Subcutaneous abdominal adipose tissue (tissue), 5 donors: ENCODE measurements at regions not wholly inside any gene's neighbourhood (a gene's known extent, or its start where the extent isn't known, plus 50 kb on each side); places are given as distances from the start of the nearest gene placed in this dataset.

Experiments used
- H3K27ac ChIP-seq: one replicate; pipeline ENCODE4 v1.7.0; 2013; ENCODE audit warnings: low read depth, mild to moderate bottlenecking, inconsistent platforms, low read length, moderate library complexity
- H3K27me3 ChIP-seq, 5 donors: one replicate each; pipeline ENCODE4 v1.7.0; 2013; ENCODE audit warnings: low read length in 5 of 5, inconsistent platforms in 1 of 5; ENCODE audit not compliant: control insufficient read depth in 5 of 5, insufficient read depth in 4 of 5
- H3K36me3 ChIP-seq, 5 donors: one replicate each; pipeline ENCODE4 v1.7.0; 2013; ENCODE audit warnings: low read length in 5 of 5; ENCODE audit not compliant: control insufficient read depth in 5 of 5, insufficient read depth in 5 of 5
- H3K4me1 ChIP-seq, 5 donors: one replicate each; pipeline ENCODE4 v1.7.0; 2013; ENCODE audit warnings: low read length in 5 of 5, mild to moderate bottlenecking in 3 of 5, moderate library complexity in 1 of 5; ENCODE audit not compliant: control insufficient read depth in 5 of 5, insufficient read depth in 5 of 5
- H3K4me3 ChIP-seq, 5 donors: one replicate each; pipeline ENCODE4 v1.7.0; 2013; ENCODE audit warnings: low read length in 5 of 5, low read depth in 1 of 5
- H3K9ac ChIP-seq, 5 donors: one replicate each; pipeline ENCODE4 v1.7.0; 2013; ENCODE audit warnings: low read length in 5 of 5, mild to moderate bottlenecking in 4 of 5, moderate library complexity in 3 of 5
- H3K9me3 ChIP-seq, 5 donors: one replicate each; pipeline ENCODE4 v1.7.0; 2013; ENCODE audit warnings: low read length in 5 of 5; ENCODE audit not compliant: control insufficient read depth in 5 of 5
- donor health status: healthy.
- donor health status: healthy.
- donor health status: healthy.
- donor health status: healthy.
- donor health status: healthy.

DNA sequence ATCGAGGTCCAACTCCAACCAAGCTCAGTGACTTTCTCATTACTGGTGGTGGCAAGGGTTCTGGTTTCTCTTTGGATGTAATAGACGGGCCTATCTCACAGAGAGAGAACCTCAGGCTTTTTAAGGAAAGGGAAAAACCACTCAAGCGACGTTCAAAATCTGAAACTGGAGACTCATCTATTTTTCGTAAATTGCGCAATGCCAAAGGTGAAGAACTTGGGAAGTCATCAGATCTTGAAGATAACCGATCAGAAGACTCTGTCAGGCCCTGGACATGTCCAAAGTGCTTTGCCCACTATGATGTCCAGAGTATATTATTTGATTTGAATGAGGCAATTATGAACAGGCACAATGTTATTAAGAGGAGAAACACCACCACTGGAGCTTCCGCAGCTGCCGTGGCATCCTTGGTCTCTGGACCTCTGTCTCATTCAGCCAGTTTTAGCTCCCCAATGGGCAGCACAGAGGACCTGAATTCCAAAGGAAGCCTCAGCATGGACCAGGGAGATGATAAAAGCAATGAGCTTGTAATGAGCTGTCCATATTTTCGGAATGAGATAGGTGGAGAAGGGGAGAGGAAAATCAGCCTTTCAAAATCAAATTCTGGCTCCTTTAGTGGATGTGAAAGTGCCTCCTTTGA lies 343.5 kb upstream of the RGS6 start:
- Histone ChIP-seq H3K36me3 (no peaks in the 10 kb centered on the region), H3K4me3 (no peak overlapping the region), H3K27ac (no peak overlapping the region), H3K27me3 (no peaks in the 10 kb centered on the region), H3K9ac (no peak overlapping the region), H3K9me3 (no peaks in the 10 kb centered on the region), H3K4me1 (peaks cover 0 to 9% (median 7%) of the 10 kb centered on the region in 5 donors)

DNA sequence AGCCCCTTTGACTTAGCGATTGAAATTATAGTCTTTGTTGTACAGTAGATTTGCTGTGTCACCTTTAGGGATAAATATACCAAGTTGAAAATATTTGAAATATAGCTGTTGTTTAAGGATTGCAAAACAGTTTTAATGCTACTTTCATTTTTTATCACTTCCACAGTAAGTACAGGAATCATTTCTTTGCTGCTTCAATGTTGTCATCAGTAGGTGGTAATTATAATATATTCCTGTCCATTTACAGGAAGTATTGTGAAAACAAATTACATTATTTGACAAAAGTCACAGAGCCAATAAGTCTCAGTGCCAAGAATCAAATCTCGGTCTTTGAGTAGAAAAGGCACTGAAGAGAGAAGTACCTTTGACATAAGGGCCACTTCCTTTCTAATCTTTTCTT lies 342.6 kb upstream of the RGS6 start:
- no peak overlapping the region for H3K27ac ChIP-seq
- H3K27me3 ChIP-seq: no peaks in the 10 kb centered on the region
- no peaks in the 10 kb centered on the region for H3K36me3 ChIP-seq
- no peak overlapping the region for H3K4me3 ChIP-seq
- H3K9ac ChIP-seq: no peak overlapping the region
- peaks cover 0 to 9% (median 7%) of the 10 kb centered on the region in 5 donors for H3K4me1 ChIP-seq
- H3K9me3 ChIP-seq: no peaks in the 10 kb centered on the region

DNA sequence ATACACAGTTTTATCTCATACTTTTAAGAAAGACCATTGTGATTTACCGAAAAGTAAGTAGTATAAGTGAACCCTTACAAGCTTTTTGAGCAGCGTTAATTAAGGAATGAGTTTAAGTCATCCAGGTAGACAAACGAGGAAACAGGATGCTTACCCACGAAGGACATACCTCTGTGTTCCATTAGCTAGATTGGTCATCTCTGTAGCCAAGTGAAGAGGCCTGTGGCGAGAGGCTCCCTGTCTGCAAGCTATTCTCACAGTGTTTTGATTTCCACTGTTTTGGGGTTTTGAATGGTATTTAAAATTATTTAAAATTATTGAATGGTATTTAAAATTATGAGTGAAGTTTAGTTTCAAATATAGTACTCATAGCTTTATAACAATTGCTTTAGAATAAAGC lies 342.1 kb upstream of the RGS6 start:
- no peaks in the 10 kb centered on the region for H3K9me3 ChIP-seq
- H3K9ac ChIP-seq: no peak overlapping the region
- H3K4me1 ChIP-seq: peaks cover 0 to 9% (median 7%) of the 10 kb centered on the region in 5 donors
- H3K36me3 ChIP-seq: no peaks in the 10 kb centered on the region
- no peak overlapping the region for H3K4me3 ChIP-seq
- no peak overlapping the region for H3K27ac ChIP-seq
- H3K27me3 ChIP-seq: no peaks in the 10 kb centered on the region

DNA sequence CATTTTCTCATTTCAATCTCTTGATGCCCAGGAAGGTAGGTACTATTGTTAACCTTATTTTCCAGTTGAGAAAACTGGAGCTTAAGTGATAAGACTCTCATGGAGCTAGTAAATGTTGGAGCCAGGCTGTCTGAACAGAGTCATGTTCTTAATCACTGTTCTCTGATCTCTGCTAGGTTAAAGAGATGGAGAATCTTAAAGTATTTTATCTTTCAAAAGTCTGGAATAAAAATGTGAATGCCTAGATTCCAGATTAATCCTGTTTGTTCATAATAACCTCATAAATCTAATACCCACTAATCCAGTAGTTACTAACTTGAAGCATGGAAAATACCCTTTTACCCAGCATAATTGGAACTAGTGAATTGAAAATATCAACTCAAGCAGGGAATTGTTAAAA lies 341.0 kb upstream of the RGS6 start:
- H3K9ac ChIP-seq: no peak overlapping the region
- no peak overlapping the region for H3K27ac ChIP-seq
- no peaks in the 10 kb centered on the region for H3K27me3 ChIP-seq
- H3K9me3 ChIP-seq: no peaks in the 10 kb centered on the region
- H3K4me1 ChIP-seq: peaks cover 0 to 5% (median 4%) of the 10 kb centered on the region in 5 donors
- H3K36me3 ChIP-seq: no peaks in the 10 kb centered on the region
- no peak overlapping the region for H3K4me3 ChIP-seq

DNA sequence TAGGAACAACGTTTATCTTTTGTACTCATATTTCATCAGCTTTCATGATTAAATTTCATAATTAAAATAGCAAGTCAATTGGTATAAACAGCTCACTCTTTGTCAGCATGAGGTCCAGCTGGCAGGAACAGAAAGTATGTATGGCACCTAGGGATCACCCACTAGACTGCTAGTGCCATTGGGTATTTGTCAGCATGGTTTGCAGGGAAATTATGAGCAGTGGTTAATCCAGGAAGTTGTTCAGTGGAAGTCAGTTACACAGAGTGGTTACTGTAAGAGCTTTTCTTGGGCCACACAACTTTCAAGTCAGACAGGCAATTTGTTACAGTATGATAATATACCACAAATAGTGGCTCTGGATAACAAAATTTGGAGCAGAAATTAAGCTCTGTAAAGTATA lies 340.3 kb upstream of the RGS6 start:
- no peaks in the 10 kb centered on the region for H3K4me1 ChIP-seq
- H3K4me3 ChIP-seq: no peak overlapping the region
- H3K9me3 ChIP-seq: no peaks in the 10 kb centered on the region
- no peaks in the 10 kb centered on the region for H3K36me3 ChIP-seq
- no peak overlapping the region for H3K27ac ChIP-seq
- H3K9ac ChIP-seq: no peak overlapping the region
- no peaks in the 10 kb centered on the region for H3K27me3 ChIP-seq

DNA sequence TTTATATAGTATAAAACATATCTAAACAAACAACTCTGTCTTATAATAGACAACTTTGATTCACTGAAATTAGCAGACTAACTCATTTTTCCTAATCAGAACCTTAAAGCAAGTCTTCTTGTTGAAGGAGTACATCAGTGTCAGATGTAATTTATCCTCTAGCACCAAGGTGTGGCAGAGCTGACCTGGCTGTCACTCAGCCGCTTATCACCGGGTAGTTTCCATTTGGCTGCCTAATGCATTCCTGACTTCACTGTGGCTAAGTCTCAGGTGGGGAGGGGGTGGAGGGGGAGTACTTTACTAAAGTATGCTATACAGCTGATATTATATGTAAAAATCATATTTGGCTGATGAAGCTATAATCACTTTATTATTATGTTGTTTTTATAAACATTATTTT lies 339.9 kb upstream of the RGS6 start:
- Histone ChIP-seq H3K36me3 (no peaks in the 10 kb centered on the region), H3K27ac (no peak overlapping the region), H3K4me3 (no peak overlapping the region), H3K9ac (no peak overlapping the region), H3K27me3 (no peaks in the 10 kb centered on the region), H3K9me3 (no peaks in the 10 kb centered on the region), H3K4me1 (no peaks in the 10 kb centered on the region)

DNA sequence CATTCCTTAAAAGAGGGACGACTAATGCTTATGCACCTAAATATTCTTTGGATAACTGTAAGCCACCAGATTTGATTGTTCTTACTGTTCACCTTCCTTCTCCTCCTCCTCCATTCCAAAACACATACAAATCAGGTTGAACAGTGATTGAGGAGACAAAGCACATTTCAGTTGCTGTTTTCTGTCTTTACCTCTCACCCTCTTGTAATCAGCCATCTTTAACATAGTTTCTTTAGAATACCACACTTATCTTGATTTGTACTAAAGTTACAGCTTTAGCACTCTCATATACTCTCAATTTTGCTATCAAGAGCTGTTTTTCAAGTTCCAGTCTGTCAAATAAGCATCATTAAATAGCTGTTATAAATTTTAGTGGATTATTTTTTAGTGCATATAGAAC lies 338.3 kb upstream of the RGS6 start:
- Histone ChIP-seq H3K27ac (no peak overlapping the region), H3K27me3 (no peaks in the 10 kb centered on the region), H3K36me3 (no peaks in the 10 kb centered on the region), H3K4me1 (no peaks in the 10 kb centered on the region), H3K4me3 (no peak overlapping the region), H3K9me3 (no peaks in the 10 kb centered on the region), H3K9ac (no peak overlapping the region)

DNA sequence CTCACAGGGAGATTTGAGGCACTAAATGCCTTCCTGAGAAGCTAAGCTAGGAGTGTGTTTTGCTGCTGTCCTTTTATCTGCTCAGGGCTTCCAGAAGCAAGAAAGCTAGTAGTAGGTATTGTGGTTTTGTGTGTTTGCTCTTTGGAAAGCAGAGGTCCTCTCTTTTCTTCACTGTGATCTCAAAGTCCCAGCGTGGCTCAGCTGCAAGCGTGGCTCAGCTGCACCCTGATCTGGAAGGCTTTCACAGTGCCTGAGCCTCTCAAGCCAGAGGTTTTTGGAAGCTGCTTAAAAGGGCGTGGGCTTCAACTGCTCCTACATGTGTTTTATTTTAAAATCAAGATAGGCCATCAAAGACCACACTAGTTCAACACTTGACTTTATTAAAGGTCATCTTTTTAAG lies 337.4 kb upstream of the RGS6 start:
- Histone ChIP-seq H3K36me3 (peaks cover 0 to 5% (median 0%) of the 10 kb centered on the region in 5 donors), H3K4me3 (no peak overlapping the region), H3K27ac (no peak overlapping the region), H3K4me1 (no peaks in the 10 kb centered on the region), H3K9ac (no peak overlapping the region), H3K9me3 (peaks cover 0 to under 1% (median 0%) of the 10 kb centered on the region in 5 donors), H3K27me3 (no peaks in the 10 kb centered on the region)

DNA sequence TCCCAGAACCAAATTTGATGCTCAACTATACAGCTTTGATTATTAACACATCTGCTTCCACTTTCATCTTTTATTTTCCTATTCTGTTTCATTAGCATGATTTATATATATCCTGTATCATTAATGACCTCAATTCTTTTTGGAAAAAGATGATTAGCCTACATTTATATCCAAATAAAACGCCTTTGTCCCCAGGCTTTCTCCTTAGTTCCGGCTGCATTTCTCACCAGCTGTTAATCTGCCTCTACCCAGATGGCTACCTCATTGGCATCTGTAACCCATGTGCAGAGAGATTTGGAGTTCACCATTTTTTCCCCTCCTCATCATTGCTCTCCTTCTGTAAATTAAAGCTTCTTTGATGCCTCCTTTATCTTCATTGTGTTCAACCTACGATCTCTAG lies 336.8 kb upstream of the RGS6 start:
- H3K27ac ChIP-seq: no peak overlapping the region

DNA sequence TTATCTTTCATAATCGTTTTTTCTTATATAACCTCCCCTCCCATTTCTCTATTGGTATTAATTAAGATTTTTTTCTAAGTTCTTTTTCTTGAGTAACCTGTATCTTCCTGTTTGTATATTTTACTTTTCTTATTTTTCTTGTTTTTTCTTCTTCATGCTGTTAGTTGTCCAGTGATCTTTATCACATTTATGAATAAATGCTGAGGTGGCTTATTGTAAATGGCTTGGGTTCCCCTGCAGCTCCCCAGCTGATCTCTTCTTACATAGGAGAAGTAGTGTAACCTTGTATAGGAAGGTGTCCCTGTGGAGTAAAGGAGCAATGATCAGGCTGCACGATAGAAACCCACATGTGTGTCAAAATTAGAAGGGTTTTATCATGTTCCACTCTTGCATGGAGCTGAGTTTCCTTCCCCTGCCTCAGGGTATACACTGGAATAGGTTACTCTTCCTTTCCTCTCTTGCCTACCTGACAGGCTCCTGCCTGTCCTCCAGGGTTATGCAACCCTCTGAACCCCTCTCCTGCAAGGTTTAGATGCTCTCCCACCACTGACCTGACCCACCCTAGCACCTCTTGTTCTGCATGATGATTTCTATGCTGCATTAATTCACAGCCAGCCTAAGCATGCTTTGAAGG lies 334.8 kb upstream of the RGS6 start:
- Histone ChIP-seq H3K36me3 (peaks cover 0 to 9% (median 0%) of the 10 kb centered on the region in 5 donors), H3K4me1 (no peaks in the 10 kb centered on the region), H3K27me3 (no peaks in the 10 kb centered on the region), H3K4me3 (no peak overlapping the region), H3K9ac (no peak overlapping the region), H3K27ac (no peak overlapping the region), H3K9me3 (peaks cover 2 to 11% (median 5%) of the 10 kb centered on the region in 5 donors)

More for the DNA sequence above, 336.8 kb upstream of the RGS6 start:
- no peak overlapping the region for H3K9ac ChIP-seq
- no peaks in the 10 kb centered on the region for H3K27me3 ChIP-seq
- no peak overlapping the region for H3K4me3 ChIP-seq
- peaks cover 2 to 7% (median 5%) of the 10 kb centered on the region in 5 donors for H3K9me3 ChIP-seq
- H3K36me3 ChIP-seq: peaks cover 0 to 9% (median 0%) of the 10 kb centered on the region in 5 donors
- no peaks in the 10 kb centered on the region for H3K4me1 ChIP-seq
